Activated T-helper 17 cell treated with anti-CD3 and anti-CD28 coated beads, Interleukin-2, amount 50 U/mL, for 72 hours (primary cell): ENCODE measurements at regions not wholly inside any gene's neighbourhood (a gene's known extent, or its start where the extent isn't known, plus 50 kb on each side); places are given as distances from the start of the nearest gene placed in this dataset.

Source experiments
- ATAC-seq: fragments of 150-1000 bp; cut with Tn5 transposase; replicated peaks from 2 replicates; pipeline ENCODE4 v1.10.0; 2021; ENCODE audit warnings: mild to moderate bottlenecking, moderate library complexity
- H3K27ac Mint-ChIP-seq: one replicate; pipeline ENCODE4 v1.8.0; 2022; ENCODE audit warnings: mixed read lengths
- H3K27me3 Mint-ChIP-seq: one replicate; pipeline ENCODE4 v1.8.0; 2022; ENCODE audit warnings: mixed read lengths
- H3K36me3 Mint-ChIP-seq: one replicate; pipeline ENCODE4 v1.8.0; 2022; ENCODE audit warnings: low read depth, mild to moderate bottlenecking, mixed read lengths
- H3K4me1 Mint-ChIP-seq: one replicate; pipeline ENCODE4 v1.8.0; 2022; ENCODE audit warnings: mixed read lengths
- H3K4me3 Mint-ChIP-seq: one replicate; pipeline ENCODE4 v1.8.0; 2022; ENCODE audit warnings: mild to moderate bottlenecking, mixed read lengths
- H3K9me3 Mint-ChIP-seq: one replicate; pipeline ENCODE4 v1.8.0; 2022; ENCODE audit warnings: mixed read lengths

- peaks cover 12% of the 10 kb centered on the region for H3K9me3 Mint-ChIP-seq
These were observed 209.9 kb downstream of the COL4A1 start for GRCh38 chr13:110097013-110097412.

GRCh38 chr13:110092831-110093247, 214.1 kb downstream of the COL4A1 start:
- no peak for ATAC-seq
- Mint-ChIP-seq H3K4me1 (no peaks in the 10 kb centered on the region), H3K9me3 (no peaks in the 10 kb centered on the region), H3K27me3 (no peaks in the 10 kb centered on the region), H3K27ac (no peak overlapping the region), H3K4me3 (no peak overlapping the region), H3K36me3 (no peaks in the 10 kb centered on the region)

More at GRCh38 chr13:110097013-110097412, 209.9 kb downstream of the COL4A1 start:
- Mint-ChIP-seq H3K36me3 (no peaks in the 10 kb centered on the region), H3K4me1 (no peaks in the 10 kb centered on the region), H3K27ac (no peak overlapping the region), H3K27me3 (peaks cover 5% of the 10 kb centered on the region), H3K4me3 (no peak overlapping the region)
- ATAC-seq = no peak

- Mint-ChIP-seq H3K27me3 (no peaks in the 10 kb centered on the region), H3K36me3 (no peaks in the 10 kb centered on the region), H3K27ac (no peak overlapping the region), H3K4me3 (no peak overlapping the region), H3K9me3 (no peaks in the 10 kb centered on the region), H3K4me1 (no peaks in the 10 kb centered on the region)
- ATAC-seq = no peak
These were observed 217.1 kb downstream of the COL4A1 start for GRCh38 chr13:110089815-110090214.

GRCh38 chr13:110089100-110089499, 217.9 kb downstream of the COL4A1 start:
- H3K9me3 Mint-ChIP-seq = no peaks in the 10 kb centered on the region
- no peak overlapping the region for H3K4me3 Mint-ChIP-seq
- no peak for ATAC-seq
- H3K27me3 Mint-ChIP-seq = no peaks in the 10 kb centered on the region
- H3K27ac Mint-ChIP-seq = no peak overlapping the region
- no peaks in the 10 kb centered on the region for H3K36me3 Mint-ChIP-seq
- H3K4me1 Mint-ChIP-seq = no peaks in the 10 kb centered on the region

- no peaks in the 10 kb centered on the region for H3K36me3 Mint-ChIP-seq
- no peaks in the 10 kb centered on the region for H3K4me1 Mint-ChIP-seq
- no peak overlapping the region for H3K4me3 Mint-ChIP-seq
- H3K9me3 Mint-ChIP-seq = peaks cover 7% of the 10 kb centered on the region
- H3K27me3 Mint-ChIP-seq = peaks cover 29% of the 10 kb centered on the region
- ATAC-seq = no peak
- H3K27ac Mint-ChIP-seq = no peak overlapping the region
These were observed 233.0 kb downstream of the COL4A1 start for GRCh38 chr13:110073982-110074381.

GRCh38 chr13:110070511-110071120, 236.3 kb downstream of the COL4A1 start:
- Mint-ChIP-seq H3K4me3 (no peak overlapping the region), H3K9me3 (no peaks in the 10 kb centered on the region), H3K4me1 (no peaks in the 10 kb centered on the region), H3K27ac (no peak overlapping the region), H3K36me3 (no peaks in the 10 kb centered on the region), H3K27me3 (peaks cover 16% of the 10 kb centered on the region)
- no peak for ATAC-seq

- H3K27ac Mint-ChIP-seq = no peak overlapping the region
- H3K9me3 Mint-ChIP-seq = no peaks in the 10 kb centered on the region
- no peak overlapping the region for H3K4me3 Mint-ChIP-seq
- no peak for ATAC-seq
- no peaks in the 10 kb centered on the region for H3K4me1 Mint-ChIP-seq
- H3K27me3 Mint-ChIP-seq = peaks cover 16% of the 10 kb centered on the region
- no peaks in the 10 kb centered on the region for H3K36me3 Mint-ChIP-seq
These were observed 236.9 kb downstream of the COL4A1 start for GRCh38 chr13:110070046-110070445.

GRCh38 chr13:110068176-110068473, 238.8 kb downstream of the COL4A1 start:
- Mint-ChIP-seq H3K27ac (no peak overlapping the region), H3K36me3 (no peaks in the 10 kb centered on the region), H3K4me1 (no peaks in the 10 kb centered on the region), H3K9me3 (no peaks in the 10 kb centered on the region), H3K4me3 (no peak overlapping the region), H3K27me3 (peaks cover 12% of the 10 kb centered on the region)
- ATAC-seq = no peak

GRCh38 chr13:110067355-110068175, 239.4 kb downstream of the COL4A1 start:
- Mint-ChIP-seq H3K4me1 (no peaks in the 10 kb centered on the region), H3K9me3 (no peaks in the 10 kb centered on the region), H3K36me3 (no peaks in the 10 kb centered on the region), H3K27ac (no peak overlapping the region), H3K27me3 (peaks cover 12% of the 10 kb centered on the region), H3K4me3 (no peak overlapping the region)
- ATAC-seq = no peak

GRCh38 chr13:110065780-110066179, 241.2 kb downstream of the COL4A1 start:
- no peaks in the 10 kb centered on the region for H3K4me1 Mint-ChIP-seq
- H3K27me3 Mint-ChIP-seq = peaks cover 12% of the 10 kb centered on the region

GRCh38 chr13:110063490-110064421, 243.2 kb downstream of the COL4A1 start:
- no peak overlapping the region for H3K4me3 Mint-ChIP-seq
- no peak for ATAC-seq
- no peak overlapping the region for H3K27ac Mint-ChIP-seq
- H3K27me3 Mint-ChIP-seq = no peaks in the 10 kb centered on the region
- no peaks in the 10 kb centered on the region for H3K9me3 Mint-ChIP-seq
- no peaks in the 10 kb centered on the region for H3K36me3 Mint-ChIP-seq
- H3K4me1 Mint-ChIP-seq = no peaks in the 10 kb centered on the region

More at GRCh38 chr13:110065780-110066179, 241.2 kb downstream of the COL4A1 start:
- Mint-ChIP-seq H3K4me3 (no peak overlapping the region), H3K9me3 (no peaks in the 10 kb centered on the region), H3K36me3 (no peaks in the 10 kb centered on the region), H3K27ac (no peak overlapping the region)
- ATAC-seq = no peak

- Mint-ChIP-seq H3K4me3 (no peak overlapping the region), H3K27ac (no peak overlapping the region), H3K27me3 (no peaks in the 10 kb centered on the region), H3K4me1 (no peaks in the 10 kb centered on the region), H3K36me3 (no peaks in the 10 kb centered on the region), H3K9me3 (no peaks in the 10 kb centered on the region)
- ATAC-seq = no peak
These were observed 244.0 kb downstream of the COL4A1 start for GRCh38 chr13:110062777-110063442.

- Mint-ChIP-seq H3K4me3 (no peak overlapping the region), H3K27ac (no peak overlapping the region), H3K9me3 (no peaks in the 10 kb centered on the region), H3K27me3 (peaks cover under 1% of the 10 kb centered on the region), H3K4me1 (no peaks in the 10 kb centered on the region), H3K36me3 (no peaks in the 10 kb centered on the region)
- no peak for ATAC-seq
These were observed 244.7 kb downstream of the COL4A1 start for GRCh38 chr13:110062077-110062776.

- no peak overlapping the region for H3K27ac Mint-ChIP-seq
- ATAC-seq = no peak
- no peaks in the 10 kb centered on the region for H3K36me3 Mint-ChIP-seq
- H3K4me3 Mint-ChIP-seq = no peak overlapping the region
- no peaks in the 10 kb centered on the region for H3K9me3 Mint-ChIP-seq
- peaks cover 4% of the 10 kb centered on the region for H3K27me3 Mint-ChIP-seq
- no peaks in the 10 kb centered on the region for H3K4me1 Mint-ChIP-seq
These were observed 245.7 kb downstream of the COL4A1 start for GRCh38 chr13:110061270-110061669.
